Vagina (tissue), 2 donors: ENCODE measurements at regions not wholly inside any gene's neighbourhood (a gene's known extent, or its start where the extent isn't known, plus 50 kb on each side); places are given as distances from the start of the nearest gene placed in this dataset.

Experiments
- CTCF ChIP-seq, 3 experiments: fragments of 450-650 bp in 2 of 3; fragments of 200-600 bp in 1 of 3; sonication (generic) in 1 of 3; IDR thresholded peaks; one replicate each; pipeline ENCODE4 v1.5.1; 2017 to 2019; ENCODE audit warnings: antibody characterized with exemption in 3 of 3, mild to moderate bottlenecking in 2 of 3, moderate library complexity in 2 of 3
- POLR2A ChIP-seq, 2 donors: fragments of 450-650 bp; IDR thresholded peaks; one replicate each; pipeline ENCODE4 v1.6.1; 2017; ENCODE audit warnings: antibody characterized with exemption in 2 of 2, mild to moderate bottlenecking in 2 of 2, moderate library complexity in 2 of 2
- POLR2AphosphoS5 ChIP-seq, 2 donors: sonication (generic); formaldehyde crosslinking; IDR thresholded peaks; one replicate each; pipeline ENCODE4 v1.9.0; 2017; ENCODE audit warnings: antibody characterized with exemption in 2 of 2, mild to moderate bottlenecking in 2 of 2, low read depth in 1 of 2; ENCODE audit not compliant: insufficient read depth in 1 of 2

DNA sequence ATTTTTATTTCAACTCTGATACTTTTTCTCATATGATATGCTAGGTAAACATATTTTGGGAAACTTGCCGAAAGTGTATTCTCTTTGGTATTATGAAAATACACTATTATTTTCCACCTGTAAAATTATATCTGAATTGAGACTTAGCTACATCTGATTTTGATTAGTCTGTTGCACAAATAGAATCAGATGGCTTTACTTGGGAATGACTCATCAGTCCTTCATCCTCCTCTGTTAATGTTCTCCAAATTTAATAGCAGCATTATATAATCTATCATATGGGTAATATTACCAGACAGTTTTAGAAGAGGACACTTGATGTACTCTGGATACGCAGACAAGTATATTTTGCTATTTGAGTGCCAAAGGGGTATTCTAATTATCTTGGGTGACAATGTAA is 245.3 kb downstream of the CTH start:
- TF ChIP-seq POLR2AphosphoS5 (IDR thresholded peaks at IDR 0.05; ENCODE audit: insufficient read depth in 1 of 2, low read depth in 1 of 2) (no peak), CTCF (IDR thresholded peaks at IDR 0.05) (no peak), POLR2A (IDR thresholded peaks at IDR 0.05) (no peak)
